SK-N-MC (cell line): ENCODE measurements at regions not wholly inside any gene's neighbourhood (a gene's known extent, or its start where the extent isn't known, plus 50 kb on each side); places are given as distances from the start of the nearest gene placed in this dataset.

Experiments used
- DNase-seq: peaks from one replicate; pipeline ENCODE4 v3.0.0-alpha.2; 2011; ENCODE audit warnings: low read depth, low spot score
- H3K27ac ChIP-seq: fragments of 200-600 bp; sonication (generic); 2 replicates; pipeline ENCODE4 v1.5.1; 2016; ENCODE audit warnings: mixed run types
- H3K36me3 ChIP-seq: fragments of 200-600 bp; sonication (generic); 2 replicates; pipeline ENCODE4 v1.6.1; 2017; ENCODE audit warnings: antibody characterized with exemption, low read length, mixed read lengths; ENCODE audit not compliant: insufficient read depth
- H3K4me3 ChIP-seq: fragments of 200-600 bp; sonication (generic); 2 replicates; pipeline ENCODE4 v1.5.1; 2016
- H3K9ac ChIP-seq: fragments of 200-600 bp; sonication (generic); 2 replicates; pipeline ENCODE4 v1.8.0; 2017; ENCODE audit warnings: mixed run types, mixed read lengths; ENCODE audit not compliant: insufficient read length
- H3K9me3 ChIP-seq: fragments of 200-600 bp; sonication (generic); 2 replicates; pipeline ENCODE4 v1.6.1; 2017; ENCODE audit warnings: low read depth, mild to moderate bottlenecking, antibody characterized with exemption, low read length, moderate library complexity, mixed read lengths
- EZH2 ChIP-seq: fragments of 200-600 bp; sonication (generic); IDR thresholded peaks from one replicate; pipeline ENCODE4 v1.6.1; 2017; ENCODE audit warnings: antibody characterized with exemption
- FOXP2 ChIP-seq: optimal IDR thresholded peaks from 2 replicates; pipeline ENCODE3; 2011; ENCODE audit warnings: mild to moderate bottlenecking, moderate library complexity; ENCODE audit not compliant: insufficient read depth; ENCODE audit errors: extremely low read length, control extremely low read depth
- POLR2AphosphoS5 ChIP-seq: IDR thresholded peaks from 2 replicates; pipeline ENCODE4 v1.6.1; 2012; ENCODE audit warnings: mild to moderate bottlenecking, low read depth, low read length, borderline replicate concordance

DNA sequence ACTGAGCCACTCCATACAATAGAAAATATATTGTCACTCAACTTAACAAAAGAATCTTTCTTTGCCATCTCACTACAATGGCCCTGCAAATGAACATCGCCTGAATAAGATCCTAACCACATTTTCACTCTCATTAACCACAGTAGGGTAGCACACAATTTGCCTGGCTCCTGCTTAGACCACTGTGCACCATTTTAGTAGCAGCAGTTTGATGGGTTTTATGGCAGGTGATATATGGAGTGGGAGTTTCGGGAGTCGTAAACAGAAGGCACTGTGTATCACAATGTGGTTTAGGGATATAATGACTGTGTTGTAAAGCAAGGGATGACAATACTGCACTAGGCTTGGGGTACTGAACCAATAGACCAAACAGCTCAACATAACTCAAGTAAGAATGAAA, 617.4 kb downstream of the BCL11A start:
- TF ChIP-seq POLR2AphosphoS5 (no peak), EZH2 (no peak), FOXP2 (no peak)
- Histone ChIP-seq H3K9ac (no peak overlapping the region), H3K36me3 (no peaks in the 10 kb centered on the region), H3K4me3 (no peak overlapping the region), H3K27ac (no peak overlapping the region), H3K9me3 (no peaks in the 10 kb centered on the region)
- DNase-seq: no peak

DNA sequence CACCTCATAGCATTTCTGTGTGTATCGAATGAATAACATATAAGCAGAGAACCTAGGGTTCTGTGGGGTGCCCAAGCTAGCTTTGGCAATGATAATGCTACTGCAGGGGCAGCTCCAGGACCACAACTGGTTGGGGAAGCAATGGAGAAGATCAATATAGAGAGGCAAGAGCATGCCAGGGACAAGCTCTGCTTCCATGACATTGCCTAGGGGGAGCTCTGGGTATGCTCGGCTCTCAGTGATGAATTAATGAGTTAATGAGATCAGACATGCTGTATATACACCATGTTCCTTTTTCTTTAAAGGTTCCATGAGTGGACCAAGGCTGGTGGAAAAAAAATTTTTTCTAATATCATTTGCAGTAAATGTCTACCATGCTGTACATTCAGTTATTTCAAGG, 618.4 kb downstream of the BCL11A start:
- H3K27ac ChIP-seq: no peak overlapping the region
- no peaks in the 10 kb centered on the region for H3K36me3 ChIP-seq
- no peak overlapping the region for H3K9ac ChIP-seq
- no peaks in the 10 kb centered on the region for H3K9me3 ChIP-seq
- no peak for DNase-seq
- H3K4me3 ChIP-seq: no peak overlapping the region
- TF ChIP-seq POLR2AphosphoS5 (no peak), FOXP2 (no peak), EZH2 (no peak)

DNA sequence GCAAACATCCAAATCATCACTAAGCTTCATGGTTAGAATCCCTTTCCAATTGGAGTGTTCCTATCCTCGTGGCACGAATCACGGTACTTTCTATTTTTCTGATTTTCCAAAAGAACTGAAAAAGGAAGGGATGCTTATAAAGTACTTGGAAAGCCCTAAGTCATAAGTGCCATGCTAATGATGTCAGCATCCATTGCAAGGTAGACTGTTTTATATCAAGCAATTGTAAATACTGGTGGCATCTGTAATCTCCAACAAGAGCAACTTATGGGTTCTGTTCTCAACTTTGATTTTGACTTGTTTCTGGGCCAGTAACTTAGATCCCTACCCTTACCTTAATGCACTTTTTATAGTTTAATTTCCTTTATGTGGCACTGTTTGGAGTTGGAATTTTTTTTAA, 619.5 kb downstream of the BCL11A start:
- Histone ChIP-seq H3K4me3 (no peak overlapping the region), H3K36me3 (no peaks in the 10 kb centered on the region), H3K27ac (no peak overlapping the region), H3K9me3 (no peaks in the 10 kb centered on the region), H3K9ac (no peak overlapping the region)
- TF ChIP-seq POLR2AphosphoS5: no peak
- no peak for TF ChIP-seq EZH2
- no peak for TF ChIP-seq FOXP2
- no peak for DNase-seq

DNA sequence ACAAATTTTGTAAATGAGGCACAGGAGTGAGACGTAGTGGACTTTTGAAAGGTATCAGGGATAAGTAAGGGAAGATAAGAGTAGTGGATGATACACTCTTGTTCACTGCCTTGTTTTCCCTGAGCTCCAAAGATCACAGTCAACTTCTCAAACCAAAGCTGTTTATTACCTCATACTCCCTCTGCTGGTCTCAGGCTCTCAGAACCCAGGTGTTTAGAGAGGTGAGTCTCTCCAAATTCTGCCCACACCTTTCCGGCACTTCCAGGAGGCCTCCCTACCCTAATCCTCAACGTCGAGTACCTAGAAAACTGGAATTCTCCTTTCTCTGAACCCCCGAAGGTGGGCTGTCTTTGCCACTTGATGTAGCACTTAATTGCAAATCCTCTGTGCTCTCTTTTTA, 621.1 kb downstream of the BCL11A start:
- no peak for TF ChIP-seq EZH2
- Histone ChIP-seq H3K9me3 (no peaks in the 10 kb centered on the region), H3K4me3 (no peak overlapping the region), H3K36me3 (no peaks in the 10 kb centered on the region), H3K9ac (no peak overlapping the region), H3K27ac (no peak overlapping the region)
- DNase-seq: no peak

DNA sequence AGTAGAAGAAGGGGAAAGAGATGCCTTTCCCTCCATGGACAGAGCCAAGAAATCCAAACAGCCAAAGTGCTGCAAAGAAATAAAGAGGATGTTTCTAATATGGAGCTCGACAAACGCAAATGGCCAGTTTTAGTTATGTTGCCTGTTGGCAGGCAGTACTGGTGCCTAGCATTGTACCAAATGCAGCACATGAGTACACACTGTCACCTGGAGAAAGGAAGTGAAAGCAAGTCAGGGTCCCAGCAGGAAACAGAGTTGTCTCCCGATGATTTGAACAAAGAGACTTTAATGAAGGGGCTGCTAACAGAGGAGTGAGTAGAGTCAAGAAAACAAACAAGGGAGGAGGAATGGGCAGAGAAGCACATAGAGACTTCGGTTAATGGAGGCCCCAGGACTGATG, 623.0 kb downstream of the BCL11A start:
- Histone ChIP-seq H3K4me3 (no peak overlapping the region), H3K9ac (no peak overlapping the region), H3K27ac (no peak overlapping the region), H3K36me3 (no peaks in the 10 kb centered on the region), H3K9me3 (no peaks in the 10 kb centered on the region)
- DNase-seq: no peak
- TF ChIP-seq POLR2AphosphoS5 (no peak), FOXP2 (no peak), EZH2 (no peak)

DNA sequence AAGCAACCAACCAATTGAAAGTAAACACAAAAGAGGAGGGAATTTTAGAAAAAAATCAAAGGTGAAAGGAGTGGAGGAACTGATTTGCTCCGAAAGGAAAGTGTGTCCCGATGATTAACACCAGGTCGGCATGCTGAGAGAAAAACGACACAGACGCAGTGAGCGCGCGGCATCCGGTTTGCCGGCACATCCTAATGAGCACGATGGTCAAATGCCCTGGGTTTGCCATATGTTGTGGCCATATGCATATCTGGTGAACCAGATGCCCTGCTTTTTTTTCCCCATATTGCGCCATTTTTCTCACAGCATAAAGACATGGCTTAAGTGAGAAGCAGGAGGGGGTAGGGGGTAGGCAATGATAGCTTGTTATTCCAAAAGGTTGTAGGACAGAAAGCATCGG, 626.7 kb downstream of the BCL11A start:
- Histone ChIP-seq H3K4me3 (no peak overlapping the region), H3K9ac (no peak overlapping the region), H3K36me3 (no peaks in the 10 kb centered on the region), H3K9me3 (no peaks in the 10 kb centered on the region), H3K27ac (no peak overlapping the region)
- no peak for DNase-seq
- TF ChIP-seq EZH2: no peak
- no peak for TF ChIP-seq FOXP2

DNA sequence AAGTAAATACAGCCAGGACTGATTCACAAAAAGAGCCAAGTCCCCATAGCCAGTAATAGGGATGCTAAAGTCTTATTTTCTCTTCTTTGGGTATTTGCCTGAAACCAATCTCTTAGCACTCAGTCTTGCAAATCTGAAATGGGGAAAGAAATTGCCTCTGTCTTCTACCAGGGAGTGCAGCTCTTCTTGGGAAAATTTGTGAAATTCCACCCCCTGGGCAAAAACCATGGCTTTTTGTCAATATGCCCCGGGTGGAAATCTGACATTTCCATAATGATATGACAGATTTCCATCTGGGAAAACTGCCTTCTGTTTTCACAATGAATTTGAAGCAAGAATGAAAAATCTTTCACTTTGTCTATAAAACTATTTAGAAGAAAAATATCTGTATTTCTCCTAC, 628.1 kb downstream of the BCL11A start:
- no peak for DNase-seq
- H3K9me3 ChIP-seq: no peaks in the 10 kb centered on the region
- no peak overlapping the region for H3K9ac ChIP-seq
- no peaks in the 10 kb centered on the region for H3K36me3 ChIP-seq
- H3K4me3 ChIP-seq: no peak overlapping the region
- no peak overlapping the region for H3K27ac ChIP-seq
- TF ChIP-seq EZH2: no peak
- no peak for TF ChIP-seq FOXP2
- no peak for TF ChIP-seq POLR2AphosphoS5

DNA sequence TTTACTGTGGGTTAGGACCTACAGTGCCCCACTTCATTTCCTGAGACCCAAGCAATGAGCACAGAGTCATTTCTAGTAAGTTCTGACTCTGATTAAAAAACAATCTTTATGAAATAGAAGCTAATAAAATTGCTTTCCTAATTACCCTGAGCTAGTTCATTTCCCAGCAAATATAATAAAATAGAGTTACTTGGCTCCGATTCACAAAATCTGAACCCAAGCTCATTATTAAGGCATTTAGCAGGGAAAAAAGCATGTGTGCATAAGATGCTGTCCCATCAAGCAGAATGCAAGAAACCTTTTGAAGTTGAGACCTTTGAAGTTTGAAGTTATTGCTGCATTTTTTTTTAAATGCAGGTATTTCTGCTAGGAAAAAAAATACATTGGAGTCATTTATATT, 629.1 kb downstream of the BCL11A start:
- TF ChIP-seq EZH2 (no peak), FOXP2 (no peak), POLR2AphosphoS5 (no peak)
- H3K36me3 ChIP-seq: no peaks in the 10 kb centered on the region

DNA sequence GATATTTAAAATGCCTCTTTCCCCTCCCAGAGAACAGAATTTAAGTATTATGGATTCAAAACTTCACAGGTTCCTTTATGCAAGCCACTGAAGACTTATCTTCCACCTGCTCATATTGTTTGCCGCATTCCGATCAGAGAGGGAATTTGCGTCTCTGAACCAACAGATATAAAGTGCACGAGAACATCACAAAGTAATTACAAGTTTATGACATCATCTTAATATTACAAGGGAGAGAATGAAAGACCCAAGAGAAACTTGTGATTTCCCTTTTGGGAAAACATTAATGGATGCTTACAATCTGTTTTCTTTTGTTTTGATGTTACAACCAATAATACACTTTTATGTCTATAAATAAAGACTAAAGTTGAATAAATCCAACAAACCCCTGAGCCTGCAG, 631.0 kb downstream of the BCL11A start:
- H3K27ac ChIP-seq: no peak overlapping the region
- H3K9me3 ChIP-seq: no peaks in the 10 kb centered on the region
- TF ChIP-seq POLR2AphosphoS5 (no peak), EZH2 (no peak), FOXP2 (no peak)
- H3K4me3 ChIP-seq: no peak overlapping the region
- no peak for DNase-seq
- H3K9ac ChIP-seq: no peak overlapping the region
- no peaks in the 10 kb centered on the region for H3K36me3 ChIP-seq

More for the DNA sequence above, 629.1 kb downstream of the BCL11A start:
- Histone ChIP-seq H3K27ac (no peak overlapping the region), H3K9ac (no peak overlapping the region), H3K9me3 (no peaks in the 10 kb centered on the region), H3K4me3 (no peak overlapping the region)
- no peak for DNase-seq
